ENCODE measurements at regions not wholly inside any gene's neighbourhood (a gene's known extent, or its start where the extent isn't known, plus 50 kb on each side); places are given as distances from the start of the nearest gene placed in this dataset.

GRCh38 chr3:110015231-110015963 lies 678.1 kb upstream of the DPPA4 start:
- TF ChIP-seq CTCF (conservative IDR thresholded peaks at IDR 0.05 in 1 of 2, IDR thresholded peaks at IDR 0.05 in 1 of 2; ENCODE audit: extremely low read depth in 1 of 2, insufficient read depth in 1 of 2, low read depth in 1 of 2, low read length in 2 of 2) (no peak), EZH2 (IDR thresholded peaks at IDR 0.05; ENCODE audit: borderline replicate concordance, low read length) (no peak)

Data from mammary epithelial cell (primary cell).